CD14-positive monocyte (primary cell): ENCODE measurements at regions not wholly inside any gene's neighbourhood (a gene's known extent, or its start where the extent isn't known, plus 50 kb on each side); places are given as distances from the start of the nearest gene placed in this dataset.

Experiments used
- DNase-seq, 3 donors: peaks; one replicate each; pipeline ENCODE4 v3.0.0-alpha.2; 2011 to 2022
- H2AFZ ChIP-seq: 2 replicates; pipeline ENCODE4 v1.6.0; 2012; ENCODE audit warnings: mild to moderate bottlenecking, low read depth, low read length, inconsistent platforms; ENCODE audit not compliant: insufficient read depth, poor library complexity, severe bottlenecking
- H3K27ac ChIP-seq, 2 donors: 1 replicate in 1 of 2; 2 replicates in 1 of 2; pipeline ENCODE4 v1.5.1; 2012 to 2013; ENCODE audit warnings: low read length in 2 of 2, control low read depth in 1 of 2, inconsistent platforms in 1 of 2, low read depth in 1 of 2, mild to moderate bottlenecking in 1 of 2
- H3K27me3 ChIP-seq, 2 donors: one replicate each; pipeline versions ENCODE4 v1.6.0 to v1.6.1; 2011 to 2013; ENCODE audit warnings: low read length in 2 of 2; ENCODE audit not compliant: control insufficient read depth in 2 of 2, insufficient read depth in 2 of 2
- H3K36me3 ChIP-seq, 2 donors: replicated peaks in 1 of 2; 1 replicate in 1 of 2; 2 replicates in 1 of 2; pipeline versions ENCODE4 v1.5.1 to v1.6.1; 2012 to 2013; ENCODE audit warnings: low read length in 2 of 2, control low read depth in 1 of 2, inconsistent platforms in 1 of 2, mild to moderate bottlenecking in 1 of 2; ENCODE audit not compliant: insufficient read depth in 2 of 2, control insufficient read depth in 1 of 2
- H3K4me1 ChIP-seq, 2 donors: 1 replicate in 1 of 2; 2 replicates in 1 of 2; pipeline versions ENCODE4 v1.5.1 to v1.6.1; 2012 to 2013; ENCODE audit warnings: low read length in 2 of 2, control low read depth in 1 of 2, inconsistent platforms in 1 of 2, mild to moderate bottlenecking in 1 of 2, moderate library complexity in 1 of 2; ENCODE audit not compliant: insufficient read depth in 2 of 2, control insufficient read depth in 1 of 2
- H3K4me2 ChIP-seq: replicated peaks from 2 replicates; pipeline ENCODE3; 2012; ENCODE audit warnings: low read length, moderate library complexity, mild to moderate bottlenecking; ENCODE audit not compliant: poor library complexity, severe bottlenecking; ENCODE audit errors: extremely low read depth
- H3K4me3 ChIP-seq, 3 experiments: fragments of 200-600 bp in 1 of 3; sonication (generic) in 1 of 3; replicated peaks in 1 of 3; 1 replicate in 2 of 3; 2 replicates in 1 of 3; pipeline ENCODE4 v1.5.1; 2011 to 2013; ENCODE audit warnings: low read length in 3 of 3, mild to moderate bottlenecking in 3 of 3, control low read depth in 2 of 3, low read depth in 2 of 3, inconsistent platforms in 1 of 3, moderate library complexity in 1 of 3
- H3K79me2 ChIP-seq: 2 replicates; pipeline ENCODE4 v1.6.0; 2012; ENCODE audit warnings: mild to moderate bottlenecking, control low read depth, inconsistent platforms, low read length, moderate library complexity; ENCODE audit not compliant: insufficient read depth
- H3K9ac ChIP-seq: 2 replicates; pipeline ENCODE4 v1.6.0; 2017; ENCODE audit warnings: low read length, mild to moderate bottlenecking; ENCODE audit not compliant: insufficient read depth, poor library complexity, severe bottlenecking
- H3K9me3 ChIP-seq, 2 donors: replicated peaks in 1 of 2; 1 replicate in 1 of 2; 2 replicates in 1 of 2; pipeline versions ENCODE4 v1.5.1 to v1.6.1; 2012 to 2013; ENCODE audit warnings: low read length in 2 of 2, control low read depth in 1 of 2; ENCODE audit not compliant: control insufficient read depth in 1 of 2, insufficient read depth in 1 of 2
- H4K20me1 ChIP-seq: 2 replicates; pipeline ENCODE4 v1.6.0; 2012; ENCODE audit warnings: mild to moderate bottlenecking, low read length, control low read depth, moderate library complexity; ENCODE audit not compliant: insufficient read depth
- H3K27ac Mint-ChIP-seq, 7 donors: one replicate each; pipeline ENCODE4 v1.8.0; 2020; ENCODE audit warnings: mild to moderate bottlenecking in 7 of 7, mixed read lengths in 7 of 7, moderate library complexity in 6 of 7, inconsistent platforms in 2 of 7
- H3K27me3 Mint-ChIP-seq, 3 donors: one replicate each; pipeline ENCODE4 v1.8.0; 2021 to 2022; ENCODE audit warnings: low read depth in 3 of 3, mild to moderate bottlenecking in 3 of 3, mixed read lengths in 3 of 3, moderate library complexity in 3 of 3, inconsistent platforms in 1 of 3
- H3K36me3 Mint-ChIP-seq, 2 donors: one replicate each; pipeline ENCODE4 v1.8.0; 2020; ENCODE audit warnings: mixed read lengths in 2 of 2, inconsistent platforms in 1 of 2, mild to moderate bottlenecking in 1 of 2
- H3K4me1 Mint-ChIP-seq: one replicate; pipeline ENCODE4 v1.8.0; 2020; ENCODE audit warnings: mild to moderate bottlenecking, mixed read lengths
- H3K4me3 Mint-ChIP-seq, 2 donors: one replicate each; pipeline ENCODE4 v1.8.0; 2020; ENCODE audit warnings: mild to moderate bottlenecking in 2 of 2, mixed read lengths in 2 of 2, moderate library complexity in 1 of 2
- H3K9me3 Mint-ChIP-seq, 7 donors: one replicate each; pipeline ENCODE4 v1.8.0; 2020 to 2022; ENCODE audit warnings: mixed read lengths in 7 of 7, mild to moderate bottlenecking in 6 of 7, moderate library complexity in 6 of 7, inconsistent platforms in 2 of 7
- WGBS: methylation state at CpG from one replicate; pipeline ENCODE4 v1.1.5; 2013; ENCODE audit warnings: missing lambda C conversion rate; ENCODE audit not compliant: insufficient coverage; 5-methylcytosine and 5-hydroxymethylcytosine counted together
- intact Hi-C, 2 donors: fragments of 100-400 bp; cut with micrococcal nuclease; formaldehyde crosslinking; loops; one replicate each; pipeline versions ENCODE4 v1.15.0 to v1.15.1; 2023
- TF ChIP-seq, protein P1 (sequence below): fragments of 200-600 bp; IDR thresholded peaks from one replicate; pipeline ENCODE4 v1.8.0; 2022; ENCODE audit warnings: antibody characterized with exemption, mild to moderate bottlenecking

DNA sequence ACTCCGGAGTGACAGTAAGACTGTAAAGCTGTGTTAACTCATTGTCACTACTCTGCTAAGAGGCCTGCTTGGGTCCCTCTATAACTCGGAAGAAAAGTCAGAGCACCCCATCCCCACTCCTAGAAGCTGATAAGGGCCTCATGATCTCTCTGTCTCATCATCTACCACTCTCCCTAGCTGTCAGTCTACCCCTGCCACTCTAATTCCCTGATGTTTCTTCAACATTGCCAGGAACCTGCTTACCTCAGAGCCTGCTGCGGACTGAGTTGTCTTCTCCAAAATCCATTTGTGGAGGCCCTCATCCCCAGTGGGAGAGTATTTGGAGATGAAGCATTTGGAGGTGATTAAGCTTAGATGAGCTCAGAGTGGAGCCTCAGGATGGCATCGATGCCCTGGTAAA, 1092.2 kb downstream of the TBC1D22A start:
- intact Hi-C loops: no loop called here
- H3K4me1 Mint-ChIP-seq: no peaks in the 10 kb centered on the region
- Histone ChIP-seq H3K9ac (no peak overlapping the region), H2AFZ (no peak overlapping the region), H3K9me3 (no peaks in the 10 kb centered on the region), H3K4me2 (no peak overlapping the region), H3K4me1 (no peaks in the 10 kb centered on the region), H3K36me3 (no peaks in the 10 kb centered on the region), H3K79me2 (no peaks in the 10 kb centered on the region), H4K20me1 (no peaks in the 10 kb centered on the region), H3K4me3 (no peak overlapping the region), H3K27me3 (no peaks in the 10 kb centered on the region), H3K27ac (no peak overlapping the region)
- H3K27me3 Mint-ChIP-seq: peaks cover 0 to 6% (median 3%) of the 10 kb centered on the region in 3 donors
- peaks cover 0 to 2% (median 0%) of the 10 kb centered on the region in 7 donors for H3K9me3 Mint-ChIP-seq
- H3K4me3 Mint-ChIP-seq: no peak overlapping the region
- H3K27ac Mint-ChIP-seq: no peak overlapping the region
- no peak for DNase-seq
- TF ChIP-seq, protein P1, sequence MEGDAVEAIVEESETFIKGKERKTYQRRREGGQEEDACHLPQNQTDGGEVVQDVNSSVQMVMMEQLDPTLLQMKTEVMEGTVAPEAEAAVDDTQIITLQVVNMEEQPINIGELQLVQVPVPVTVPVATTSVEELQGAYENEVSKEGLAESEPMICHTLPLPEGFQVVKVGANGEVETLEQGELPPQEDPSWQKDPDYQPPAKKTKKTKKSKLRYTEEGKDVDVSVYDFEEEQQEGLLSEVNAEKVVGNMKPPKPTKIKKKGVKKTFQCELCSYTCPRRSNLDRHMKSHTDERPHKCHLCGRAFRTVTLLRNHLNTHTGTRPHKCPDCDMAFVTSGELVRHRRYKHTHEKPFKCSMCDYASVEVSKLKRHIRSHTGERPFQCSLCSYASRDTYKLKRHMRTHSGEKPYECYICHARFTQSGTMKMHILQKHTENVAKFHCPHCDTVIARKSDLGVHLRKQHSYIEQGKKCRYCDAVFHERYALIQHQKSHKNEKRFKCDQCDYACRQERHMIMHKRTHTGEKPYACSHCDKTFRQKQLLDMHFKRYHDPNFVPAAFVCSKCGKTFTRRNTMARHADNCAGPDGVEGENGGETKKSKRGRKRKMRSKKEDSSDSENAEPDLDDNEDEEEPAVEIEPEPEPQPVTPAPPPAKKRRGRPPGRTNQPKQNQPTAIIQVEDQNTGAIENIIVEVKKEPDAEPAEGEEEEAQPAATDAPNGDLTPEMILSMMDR: no peak
- H3K36me3 Mint-ChIP-seq: no peaks in the 10 kb centered on the region
- WGBS: 54% methylated on average over 4 of the region's 4 CpGs

DNA sequence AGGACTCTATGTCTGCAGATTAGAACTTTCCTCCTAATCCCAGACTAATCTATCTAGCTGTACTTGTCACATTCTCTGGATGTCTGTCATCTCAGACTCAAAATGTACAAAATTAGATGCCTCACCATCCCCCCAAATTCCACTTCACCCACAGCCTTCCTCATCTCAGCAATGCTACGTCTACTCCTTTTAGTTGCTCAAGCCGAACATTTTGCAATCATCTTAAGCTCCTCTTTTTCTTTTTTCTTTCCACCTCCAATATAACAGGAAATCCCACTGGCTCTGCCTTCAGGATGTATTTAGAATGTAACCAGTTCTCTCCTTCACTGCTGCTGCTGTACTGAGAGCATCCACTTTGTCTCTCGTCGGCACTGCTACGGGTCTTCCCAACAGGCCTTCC, 1091.8 kb downstream of the TBC1D22A start:
- no peak overlapping the region for H3K4me3 Mint-ChIP-seq
- TF ChIP-seq, protein P1: no peak
- H3K4me1 Mint-ChIP-seq: no peaks in the 10 kb centered on the region
- Histone ChIP-seq H3K4me3 (no peak overlapping the region), H3K79me2 (no peaks in the 10 kb centered on the region), H3K4me1 (no peaks in the 10 kb centered on the region), H2AFZ (no peak overlapping the region), H3K9me3 (no peaks in the 10 kb centered on the region), H3K36me3 (no peaks in the 10 kb centered on the region), H3K9ac (no peak overlapping the region), H3K27ac (no peak overlapping the region), H3K27me3 (no peaks in the 10 kb centered on the region), H4K20me1 (no peaks in the 10 kb centered on the region), H3K4me2 (no peak overlapping the region)
- H3K9me3 Mint-ChIP-seq: peaks cover 0 to 2% (median 0%) of the 10 kb centered on the region in 7 donors
- no peak for DNase-seq
- no peaks in the 10 kb centered on the region for H3K36me3 Mint-ChIP-seq
- H3K27ac Mint-ChIP-seq: no peak overlapping the region
- H3K27me3 Mint-ChIP-seq: peaks cover 0 to 6% (median 3%) of the 10 kb centered on the region in 3 donors
- intact Hi-C loops: no loop called here
- 48% methylated on average over 5 of the region's 5 CpGs for WGBS
